HepG2 (cell line): ENCODE measurements at regions not wholly inside any gene's neighbourhood (a gene's known extent, or its start where the extent isn't known, plus 50 kb on each side); places are given as distances from the start of the nearest gene placed in this dataset.

Source experiments
- ATAC-seq: fragments of 200-7000 bp; cut with Tn5 transposase; 3 replicates; pipeline ENCODE4 v1.9.1; 2020; ENCODE audit warnings: mild to moderate bottlenecking, moderate library complexity
- BruUV-seq: library from RNA; stranded (reverse); fragments of 400-500 nt; replicated peaks from 2 replicates; lab custom pipeline; 2021; lab: Mats Ljungman, UMichigan
- CTCF ChIA-PET: fragments of 300-600 bp; formaldehyde crosslinking; extraction: SDS; loops from one replicate; lab custom pipeline; 2021; ENCODE audit warnings: low total read pairs, inconsistent platforms, low intra/inter-chr PET ratio; lab: Yijun Ruan, JAX
- POLR2A ChIA-PET: fragments of 350-600 bp; sonication (Branson Sonifier 250); formaldehyde crosslinking; loops from one replicate; lab custom pipeline; 2020; ENCODE audit warnings: antibody characterized with exemption, inconsistent platforms; lab: Yijun Ruan, JAX
- DNase-seq: peaks from one replicate; pipeline ENCODE4 v3.0.0-alpha.2; 2015; ENCODE audit warnings: low spot score
- FAIRE-seq: peaks from 3 replicates; lab custom pipeline; 2011; peaks lifted over from hg19 to GRCh38; lab: Jason Lieb, UNC
- H2AFZ ChIP-seq: one replicate; pipeline ENCODE4 v1.6.1; 2011; ENCODE audit warnings: low read length, inconsistent platforms
- H3K27ac ChIP-seq: fragments of 300-600 bp; 3 replicates; pipeline ENCODE4 v1.8.0; 2011; ENCODE audit warnings: mixed run types, mild to moderate bottlenecking, mixed read lengths, low read length, inconsistent platforms; ENCODE audit not compliant: insufficient read depth; ENCODE audit errors: extremely low read length
- H3K27me3 ChIP-seq, 2 experiments: fragments of 200-600 bp in 1 of 2; 2 replicates in 1 of 2; 3 replicates in 1 of 2; pipeline versions ENCODE4 v1.6.0 to v1.8.0; 2011; ENCODE audit warnings: low read length in 2 of 2, mild to moderate bottlenecking in 2 of 2, moderate library complexity in 2 of 2, inconsistent platforms in 1 of 2; ENCODE audit not compliant: insufficient read depth in 2 of 2, control insufficient read depth in 1 of 2
- H3K36me3 ChIP-seq, 2 experiments: fragments of 200-600 bp in 1 of 2; replicated peaks in 1 of 2; 2 replicates in 1 of 2; 3 replicates in 1 of 2; pipeline versions ENCODE4 v1.5.1 to v1.8.0; 2011; ENCODE audit warnings: low read length in 2 of 2, inconsistent platforms in 1 of 2; ENCODE audit not compliant: insufficient read depth in 2 of 2, control insufficient read depth in 1 of 2
- H3K4me1 ChIP-seq: 2 replicates; pipeline ENCODE4 v1.5.1; 2012; ENCODE audit warnings: low read length, inconsistent platforms; ENCODE audit not compliant: insufficient read depth
- H3K4me2 ChIP-seq: 2 replicates; pipeline ENCODE4 v1.6.0; 2011; ENCODE audit warnings: low read depth, low read length, inconsistent platforms
- H3K4me3 ChIP-seq, 3 experiments: fragments of 200-600 bp in 1 of 3; sonication (generic), shearing (Covaris generic) in 1 of 3; replicated peaks in 1 of 3; 2 replicates each; pipeline ENCODE4 v1.5.1; 2011 to 2016; ENCODE audit warnings: low read length in 3 of 3, inconsistent platforms in 2 of 3, low read depth in 2 of 3, mild to moderate bottlenecking in 2 of 3, control low read depth in 1 of 3, mixed read lengths in 1 of 3; ENCODE audit not compliant: insufficient read depth in 1 of 3
- H3K79me2 ChIP-seq: one replicate; pipeline ENCODE4 v1.6.1; 2011; ENCODE audit warnings: low read length, inconsistent platforms; ENCODE audit not compliant: insufficient read depth
- H3K9ac ChIP-seq: 2 replicates; pipeline ENCODE4 v1.6.0; 2011; ENCODE audit warnings: mild to moderate bottlenecking, low read depth, low read length, inconsistent platforms; ENCODE audit not compliant: insufficient read depth
- H3K9me3 ChIP-seq: 2 replicates; pipeline ENCODE4 v1.5.1; 2012; ENCODE audit warnings: mild to moderate bottlenecking, low read length
- H4K20me1 ChIP-seq: 2 replicates; pipeline ENCODE4 v1.6.0; 2011; ENCODE audit warnings: inconsistent platforms, mild to moderate bottlenecking, low read length, moderate library complexity; ENCODE audit not compliant: insufficient read depth
- ATM ChIP-seq: fragments of 450-650 bp; IDR thresholded peaks from 2 replicates; pipeline ENCODE4 v1.7.1; 2017; ENCODE audit warnings: mild to moderate bottlenecking, borderline replicate concordance
- DR1 ChIP-seq: sonication (generic); formaldehyde crosslinking; IDR thresholded peaks from 2 replicates; pipeline ENCODE4 v1.8.0; 2021; ENCODE audit warnings: mild to moderate bottlenecking, missing genetic modification reagents, inconsistent platforms
- SP1 ChIP-seq, 2 experiments: fragments of 450-650 bp in 1 of 2; sonication (generic) in 1 of 2; formaldehyde crosslinking in 1 of 2; IDR thresholded peaks; 2 replicates each; pipeline versions ENCODE4 v1.4.0 to v1.6.1; 2016 to 2020; ENCODE audit warnings: missing genetic modification reagents in 1 of 2
- THAP7 ChIP-seq: sonication (generic); formaldehyde crosslinking; IDR thresholded peaks from 2 replicates; pipeline ENCODE4 v1.8.1; 2023; ENCODE audit warnings: mild to moderate bottlenecking, missing genetic modification reagents
- ZBTB3 ChIP-seq: sonication (generic); formaldehyde crosslinking; IDR thresholded peaks from 2 replicates; pipeline ENCODE4 v1.4.0; 2020; ENCODE audit warnings: low read depth, mild to moderate bottlenecking, moderate library complexity, missing genetic modification reagents, borderline replicate concordance
- ZNF235 ChIP-seq: sonication (generic); formaldehyde crosslinking; IDR thresholded peaks from 2 replicates; pipeline ENCODE4 v1.8.1; 2023; ENCODE audit warnings: mild to moderate bottlenecking, missing genetic modification reagents, borderline replicate concordance
- ZNF280B ChIP-seq: sonication (generic); formaldehyde crosslinking; IDR thresholded peaks from 2 replicates; pipeline ENCODE4 v1.5.0; 2020; ENCODE audit warnings: missing genetic modification reagents, mild to moderate bottlenecking, borderline replicate concordance
- ZNF30 ChIP-seq: sonication (generic); formaldehyde crosslinking; IDR thresholded peaks from 2 replicates; pipeline ENCODE4 v1.5.0; 2020; ENCODE audit warnings: mild to moderate bottlenecking, missing genetic modification reagents
- ZNF354B ChIP-seq: sonication (generic); formaldehyde crosslinking; IDR thresholded peaks from 2 replicates; pipeline ENCODE4 v1.8.0; 2022; ENCODE audit warnings: mild to moderate bottlenecking, missing genetic modification reagents
- ZNF557 ChIP-seq: sonication (generic); formaldehyde crosslinking; IDR thresholded peaks from 2 replicates; pipeline ENCODE4 v1.4.0; 2020; ENCODE audit warnings: missing genetic modification reagents
- ZNF569 ChIP-seq: sonication (generic); formaldehyde crosslinking; IDR thresholded peaks from 2 replicates; pipeline ENCODE4 v1.5.0; 2020; ENCODE audit warnings: mild to moderate bottlenecking, missing genetic modification reagents, moderate library complexity, borderline replicate concordance
- ZNF83 ChIP-seq: sonication (generic); formaldehyde crosslinking; IDR thresholded peaks from 2 replicates; pipeline ENCODE4 v1.4.0; 2020; ENCODE audit warnings: missing genetic modification reagents, mild to moderate bottlenecking, borderline replicate concordance
- WGBS: methylation state at CpG from one replicate; pipeline ENCODE4 v1.1.6; 2017; ENCODE audit warnings: low lambda C conversion rate; 5-methylcytosine and 5-hydroxymethylcytosine counted together
- in situ Hi-C: cut with HindIII; loops from 2 replicates; pipeline ENCODE4 v1.10.0; 2017; ENCODE audit warnings: low pct_unique_long_range_greater_than_20kb; ENCODE audit not compliant: extremely low pct_ligation_motif_present
- intact Hi-C: fragments of 100-400 bp; cut with micrococcal nuclease; formaldehyde crosslinking; loops from one replicate; pipeline ENCODE4 v1.10.0; 2022; ENCODE audit not compliant: unreplicated experiment

DNA sequence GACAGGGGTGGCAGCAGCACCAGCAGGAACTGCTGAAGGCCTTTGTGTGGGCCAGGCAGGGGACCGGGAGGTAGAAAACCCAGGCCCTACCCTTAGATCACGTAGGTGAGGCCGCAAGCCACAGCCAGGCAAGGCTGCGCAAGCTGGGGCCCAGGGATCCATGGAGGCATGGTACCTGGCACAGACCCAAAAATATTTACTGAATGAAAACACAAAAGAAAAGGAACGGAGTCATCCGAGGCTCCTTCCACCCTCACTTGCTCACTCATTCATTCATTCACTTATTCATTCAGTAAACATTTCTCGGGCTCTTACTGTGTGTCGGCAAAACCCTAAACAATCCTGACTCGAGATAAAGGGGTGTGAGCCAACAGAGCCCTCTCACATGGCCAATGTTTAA lies 102.3 kb downstream of the BCOR start (continued):
- no peak for TF ChIP-seq ZNF30 (CRISPR knock-in tag)
- TF ChIP-seq ZNF83: no peak
- no peak for TF ChIP-seq ZBTB3 (CRISPR knock-in tag)

DNA sequence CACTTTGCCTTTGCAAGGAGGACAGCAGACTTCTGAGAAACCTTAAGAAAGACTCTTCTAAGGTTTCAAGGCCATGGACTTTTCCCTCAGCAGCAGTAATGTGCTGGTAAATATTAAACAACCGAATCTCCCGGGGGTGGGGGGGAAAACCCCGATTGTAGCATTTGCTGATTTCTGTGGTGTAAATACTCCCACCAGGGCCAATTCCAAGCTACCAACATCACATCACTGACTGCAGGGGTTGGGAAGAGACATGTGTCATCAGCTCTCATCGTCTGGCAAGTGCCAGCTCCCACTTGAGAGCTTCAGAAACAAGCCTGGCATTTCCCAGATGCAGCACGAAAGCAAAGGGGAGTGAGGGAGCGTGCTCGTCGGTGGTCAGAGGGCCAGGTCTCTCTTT lies 101.2 kb downstream of the BCOR start:
- ChIA-PET CTCF (no interaction called here), POLR2A (interaction anchor here (1.1 kb wide), 1 partner anchor 17 kb away, joined by 4 read pairs; no protein-coding TSS in a partner anchor)
- Histone ChIP-seq H3K27ac (no peak overlapping the region), H3K9ac (no peak overlapping the region), H3K79me2 (no peaks in the 10 kb centered on the region), H3K4me3 (no peak overlapping the region), H3K9me3 (no peaks in the 10 kb centered on the region), H3K4me2 (no peak overlapping the region), H3K4me1 (peaks cover 53% of the 10 kb centered on the region), H4K20me1 (no peaks in the 10 kb centered on the region), H3K36me3 (no peaks in the 10 kb centered on the region), H3K27me3 (no peaks in the 10 kb centered on the region), H2AFZ (no peak overlapping the region)
- WGBS: no CpG with 5 or more reads among the region's 8 CpGs
- ATAC-seq: no peak
- in situ Hi-C loops (no loop called here), intact Hi-C loops (no loop called here)
- no TSS peak for BruUV-seq
- no peak for FAIRE-seq
- DNase-seq: no peak
- TF ChIP-seq DR1 (no peak), THAP7 (CRISPR knock-in tag) (no peak), ZNF235 (CRISPR knock-in tag) (no peak), ATM (no peak), ZNF280B (CRISPR knock-in tag) (no peak), ZNF354B (CRISPR knock-in tag) (no peak), SP1 (IDR thresholded peaks at IDR 0.05) (no peak), SP1 (CRISPR knock-in tag; IDR thresholded peaks at IDR 0.05) (no peak), ZNF569 (CRISPR knock-in tag) (no peak), ZNF557 (CRISPR knock-in tag) (no peak)
